HG03103 (cell line): ENCODE measurements at regions not wholly inside any gene's neighbourhood (a gene's known extent, or its start where the extent isn't known, plus 50 kb on each side); places are given as distances from the start of the nearest gene placed in this dataset.
"Not testable (repeated sequence)": the region's sequence is repeated elsewhere in the genome, so short reads cannot be mapped to it uniquely, and the experiment has no call there.

Source experiments
- ATAC-seq: cut with Tn5 transposase; IDR thresholded peaks from one replicate; pipeline ENCODE4 v1.9.1; 2021; ENCODE audit warnings: low read depth; ENCODE audit not compliant: unreplicated experiment

DNA sequence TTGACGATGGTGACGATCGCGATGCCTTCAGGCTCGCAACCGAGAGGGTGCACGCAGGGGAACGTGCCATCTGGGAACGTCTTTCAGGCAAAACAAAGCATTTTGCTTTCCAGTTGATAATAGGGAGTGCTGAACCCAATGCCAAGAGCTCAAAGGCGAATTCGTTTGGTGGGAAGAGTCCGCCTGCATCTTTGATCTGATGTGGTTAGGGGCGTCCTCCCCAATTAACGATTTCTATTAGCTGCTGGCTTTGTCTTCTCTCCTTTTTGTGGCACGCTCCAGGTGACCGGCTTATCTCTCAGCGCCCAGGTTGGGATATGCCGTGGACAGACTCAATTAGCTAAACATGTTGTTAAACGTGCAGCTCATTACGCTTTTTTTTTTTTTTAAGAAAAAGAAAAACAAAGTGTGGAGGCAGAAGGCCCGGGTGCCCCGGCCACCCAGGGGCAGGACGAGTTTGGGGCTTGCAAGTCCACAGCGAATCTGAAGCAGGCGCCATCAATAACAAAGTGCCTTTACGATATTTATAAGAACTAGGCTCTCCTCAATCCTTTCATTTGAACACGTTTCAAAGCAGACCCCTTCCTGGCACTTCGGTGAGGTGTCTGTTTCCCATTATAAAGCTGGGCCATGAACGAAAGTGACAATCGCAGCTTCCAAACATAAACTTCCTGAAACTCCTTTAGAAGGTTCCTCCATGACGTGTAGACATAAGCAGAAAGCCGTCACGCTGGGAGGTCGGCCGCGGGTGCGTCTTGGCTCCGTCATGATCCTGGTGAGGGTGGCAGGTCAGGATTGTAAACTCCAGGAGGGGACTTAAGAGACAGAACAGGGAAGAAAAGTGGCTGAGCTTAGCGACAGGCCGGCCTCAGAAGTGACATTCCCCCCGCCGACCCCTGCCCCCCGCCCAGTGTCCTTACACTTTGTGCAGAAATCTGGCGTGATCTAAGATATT is 155.3 kb downstream of the LAT start:
- not testable (repeated sequence) for ATAC-seq

DNA sequence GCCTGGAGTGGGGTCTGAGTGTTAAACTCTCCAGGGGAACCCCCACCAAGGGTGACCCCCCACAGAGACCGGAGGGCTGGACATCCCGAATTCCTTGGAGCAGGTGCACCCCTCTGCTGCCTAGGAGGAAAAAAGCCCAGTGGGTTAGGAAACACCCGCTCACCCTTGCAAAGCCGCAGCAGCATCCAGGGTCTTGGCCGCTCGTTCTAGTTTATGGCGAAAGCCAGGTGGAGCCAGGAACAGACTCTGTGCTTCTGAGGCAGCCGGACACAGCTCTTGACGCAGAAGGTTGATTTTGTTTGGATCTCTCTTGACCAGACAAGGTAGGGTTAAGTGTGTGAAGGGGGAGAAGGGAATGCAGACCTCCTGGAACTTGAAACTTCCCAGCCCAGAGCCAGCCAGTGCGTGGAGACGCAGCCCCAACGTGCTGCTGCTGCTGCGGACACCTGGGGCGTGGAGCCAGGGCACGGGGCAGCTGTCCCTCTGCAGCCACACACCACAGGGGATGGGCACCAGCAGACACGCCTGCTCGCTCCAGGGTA is 154.5 kb downstream of the LAT start:
- no peak for ATAC-seq

DNA sequence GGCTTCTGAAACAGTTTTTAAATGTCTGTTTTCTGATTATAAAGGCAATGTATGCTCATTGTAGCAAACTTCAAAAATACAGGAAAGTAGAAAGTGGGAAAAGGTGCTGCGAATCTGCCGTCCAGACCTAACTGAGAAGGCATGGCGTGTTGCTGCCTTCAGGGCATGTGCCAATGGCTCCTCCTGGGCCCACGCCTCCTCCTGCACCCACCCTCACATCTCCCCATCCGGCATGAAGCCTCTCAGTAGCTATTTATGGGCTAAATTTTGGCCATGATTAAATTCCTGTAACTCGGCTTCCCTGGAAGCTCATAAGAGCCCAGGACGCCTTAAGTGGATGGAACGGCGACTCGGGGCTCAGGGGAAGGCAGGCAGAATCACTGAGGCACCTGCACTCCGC is 153.8 kb downstream of the LAT start:
- ATAC-seq = not testable (repeated sequence)

GRCh38 chr16:29137894-29138662 is 153.2 kb downstream of the LAT start:
- not testable (repeated sequence) for ATAC-seq

DNA sequence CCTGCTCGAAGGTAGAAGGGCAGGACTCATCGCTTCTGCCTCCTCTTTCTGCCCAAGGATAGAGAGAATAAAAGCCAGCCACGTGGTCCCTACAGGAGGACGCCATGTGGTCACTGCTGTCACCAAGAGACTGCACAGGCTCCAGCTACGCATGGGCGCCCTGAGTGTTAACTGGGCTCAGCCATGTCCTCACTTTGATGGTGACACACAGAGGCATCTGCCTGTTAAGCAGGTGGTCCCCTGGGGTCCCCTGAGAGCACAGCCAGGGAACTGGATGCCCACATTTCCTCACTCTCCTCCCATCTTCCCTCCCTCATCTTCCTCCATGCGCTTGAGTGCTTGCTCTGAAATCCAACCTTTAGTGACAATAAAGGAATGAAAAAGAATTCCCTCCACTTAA is 152.6 kb downstream of the LAT start:
- ATAC-seq = not testable (repeated sequence)

DNA sequence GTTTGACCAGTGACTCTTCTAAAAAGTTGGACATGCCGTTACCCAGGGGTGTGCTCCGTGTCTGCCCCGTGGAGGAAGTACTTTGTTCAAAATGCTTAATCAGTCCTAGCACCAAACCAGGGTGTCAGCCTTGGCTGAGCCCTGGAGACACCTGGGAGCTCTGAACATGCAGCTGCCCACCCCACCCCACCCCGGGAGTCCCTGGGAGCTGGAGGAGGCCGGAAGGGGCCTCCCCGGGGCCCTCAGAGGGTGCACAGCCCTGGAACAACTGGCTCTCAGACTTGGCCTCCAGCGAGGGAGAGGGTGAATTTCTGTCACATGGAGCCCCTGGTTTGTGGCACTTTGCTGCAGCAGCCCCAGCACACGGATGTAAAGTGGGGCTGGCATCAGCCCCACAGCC is 152.1 kb downstream of the LAT start:
- ATAC-seq = not testable (repeated sequence)

GRCh38 chr16:29136046-29136696 is 151.3 kb downstream of the LAT start:
- not testable (repeated sequence) for ATAC-seq

GRCh38 chr16:29135098-29135497 is 150.2 kb downstream of the LAT start:
- not testable (repeated sequence) for ATAC-seq

DNA sequence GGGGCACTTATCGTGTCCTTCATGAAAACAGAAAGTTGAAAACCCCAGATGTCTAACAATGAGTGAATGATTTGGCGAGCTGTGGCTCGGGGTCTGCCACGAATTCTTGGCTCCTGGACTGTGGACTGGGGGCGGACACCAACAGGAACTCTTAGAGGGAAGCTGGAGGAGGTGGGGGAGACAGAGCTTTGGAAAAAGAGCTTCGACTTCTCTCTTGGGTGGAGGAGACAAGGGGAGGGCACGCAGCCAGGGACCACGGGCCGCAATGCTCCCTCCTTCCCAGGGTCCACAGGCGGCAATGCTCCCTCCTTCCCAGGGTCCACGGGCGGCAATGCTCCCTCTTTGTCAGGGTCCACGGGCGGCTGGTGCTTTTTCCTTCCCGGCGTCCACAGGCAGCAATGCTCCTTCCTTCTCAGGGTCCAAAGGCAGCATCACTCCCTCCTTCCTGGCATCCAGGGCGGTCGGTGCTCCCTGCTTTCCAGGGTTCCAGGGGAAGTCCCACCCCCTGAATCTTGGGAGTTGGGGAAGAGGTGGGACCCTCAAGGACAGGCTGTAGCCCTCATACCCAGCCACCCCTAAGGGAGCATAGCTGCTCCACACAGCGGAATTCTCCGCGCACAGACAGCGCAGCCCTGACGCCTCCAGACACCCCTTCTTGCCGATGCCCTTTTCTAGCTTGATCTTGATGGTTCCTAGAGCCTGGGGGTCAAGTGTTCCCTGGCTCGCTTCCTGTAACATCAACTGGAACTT is 149.0 kb downstream of the LAT start:
- ATAC-seq = not testable (repeated sequence)

GRCh38 chr16:29132869-29133268 is 148.0 kb downstream of the LAT start:
- not testable (repeated sequence) for ATAC-seq

- not testable (repeated sequence) for ATAC-seq
Measured at GRCh38 chr16:29132444-29132843, 147.6 kb downstream of the LAT start.

DNA sequence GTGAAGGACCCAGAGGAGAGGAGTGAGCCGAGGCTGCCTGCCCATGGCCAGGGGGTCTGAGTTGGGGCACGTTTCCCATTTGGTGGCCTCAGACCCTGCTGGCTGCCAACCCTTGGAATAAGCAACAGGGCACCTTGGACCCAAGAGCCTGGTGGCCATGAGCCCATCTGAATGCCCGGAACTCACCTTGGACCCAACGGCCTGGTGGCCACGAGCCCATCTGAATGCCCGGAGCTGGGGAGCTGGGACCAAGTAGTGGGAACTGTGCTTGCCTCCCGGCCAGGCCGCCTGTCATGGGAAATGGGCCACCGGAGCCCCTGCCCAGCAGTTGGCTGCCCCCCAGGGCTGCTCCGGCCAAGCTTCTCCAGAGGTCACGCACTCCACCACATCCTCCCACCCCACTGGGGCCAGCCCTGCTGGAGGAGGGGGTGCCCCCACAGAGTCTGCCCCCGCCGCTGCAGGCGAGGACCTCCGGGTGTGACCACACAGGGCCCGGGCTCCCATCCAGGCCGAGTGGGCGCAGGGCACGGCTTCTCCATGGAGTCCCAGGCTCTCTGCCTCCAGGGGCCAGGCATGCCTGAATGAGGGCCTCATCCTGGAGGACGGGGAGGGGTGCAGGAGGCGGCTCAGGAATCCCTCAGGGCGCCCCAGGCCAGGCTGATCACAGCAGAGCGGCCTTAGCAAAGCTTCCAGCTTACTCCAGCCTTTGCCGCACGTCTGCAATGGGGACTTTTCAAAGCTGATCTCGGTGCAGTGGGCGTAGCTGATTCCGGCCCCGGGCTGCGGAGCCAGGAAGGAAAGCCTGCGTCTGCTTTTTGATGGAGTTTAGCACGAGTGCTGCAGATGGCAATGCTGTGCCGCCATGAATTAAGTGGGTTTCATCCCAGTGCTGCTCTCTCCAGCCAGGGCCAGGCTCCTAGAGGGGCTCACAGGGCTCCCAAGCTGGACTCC is 146.3 kb downstream of the LAT start:
- ATAC-seq = not testable (repeated sequence)

- not testable (repeated sequence) for ATAC-seq
Measured at GRCh38 chr16:29130131-29130711, 145.4 kb downstream of the LAT start.

DNA sequence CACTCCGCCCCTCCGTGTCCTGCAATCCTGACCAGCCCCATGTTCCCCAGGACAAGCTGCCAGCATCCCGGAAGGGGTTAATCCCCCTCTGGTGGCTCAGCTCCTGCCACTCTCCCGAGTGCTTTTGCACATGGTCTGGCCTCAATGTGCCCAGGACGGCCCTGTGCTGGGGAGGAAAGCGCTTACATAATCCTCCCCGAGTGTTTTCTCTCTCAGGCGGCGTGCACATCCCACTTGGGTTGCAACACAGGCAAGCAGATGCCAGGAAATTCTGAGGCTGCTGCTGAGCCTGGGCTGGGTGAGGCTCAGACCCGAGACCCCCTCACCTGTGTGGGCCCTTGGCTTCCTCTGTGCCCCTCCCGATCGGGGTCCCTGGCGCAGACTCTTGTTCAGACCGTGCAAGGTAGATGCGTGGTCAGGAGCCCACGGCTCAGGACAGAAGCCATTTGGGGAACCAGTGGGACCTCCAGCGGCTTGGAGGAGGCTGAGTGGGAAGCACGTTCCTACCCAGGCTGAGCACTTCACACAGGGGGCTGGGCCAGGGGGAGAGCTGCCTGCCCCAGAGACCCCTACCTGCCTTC is 144.7 kb downstream of the LAT start:
- ATAC-seq = not testable (repeated sequence)

DNA sequence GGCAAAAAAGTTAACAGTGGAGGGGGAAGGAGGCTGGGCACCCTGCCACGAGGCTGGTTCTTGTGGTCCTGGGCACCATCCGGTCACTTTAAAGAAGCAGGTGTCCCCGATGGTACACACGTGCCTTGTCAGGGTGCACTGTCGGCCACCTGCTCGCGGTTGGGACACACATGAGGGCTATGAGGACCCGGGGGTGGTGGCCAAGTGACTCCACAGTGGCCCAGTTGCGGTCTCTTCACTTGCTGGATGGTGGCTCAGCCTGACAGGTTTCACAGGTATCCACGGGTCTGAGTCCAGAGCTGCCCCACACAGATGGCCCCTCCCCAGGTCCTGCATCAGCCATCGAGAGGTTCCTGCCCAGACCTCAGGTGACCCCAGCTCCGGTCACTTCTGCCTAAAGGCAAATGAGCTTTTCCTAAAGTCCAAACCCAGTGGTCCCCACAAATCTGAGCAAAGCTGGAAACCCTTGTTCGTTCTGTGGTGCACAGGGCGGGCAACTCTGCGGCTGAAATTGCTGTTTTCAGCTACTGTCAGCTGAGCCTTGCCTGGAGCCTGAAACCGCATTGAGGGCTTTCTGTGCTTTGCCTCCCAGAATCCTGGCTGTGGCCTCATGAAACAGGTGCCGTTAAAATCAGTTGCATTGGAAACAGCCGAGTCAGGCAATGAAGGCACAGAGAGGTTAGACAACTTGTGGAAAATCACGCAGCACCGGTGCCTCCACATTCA is 144.0 kb downstream of the LAT start:
- ATAC-seq = not testable (repeated sequence)

DNA sequence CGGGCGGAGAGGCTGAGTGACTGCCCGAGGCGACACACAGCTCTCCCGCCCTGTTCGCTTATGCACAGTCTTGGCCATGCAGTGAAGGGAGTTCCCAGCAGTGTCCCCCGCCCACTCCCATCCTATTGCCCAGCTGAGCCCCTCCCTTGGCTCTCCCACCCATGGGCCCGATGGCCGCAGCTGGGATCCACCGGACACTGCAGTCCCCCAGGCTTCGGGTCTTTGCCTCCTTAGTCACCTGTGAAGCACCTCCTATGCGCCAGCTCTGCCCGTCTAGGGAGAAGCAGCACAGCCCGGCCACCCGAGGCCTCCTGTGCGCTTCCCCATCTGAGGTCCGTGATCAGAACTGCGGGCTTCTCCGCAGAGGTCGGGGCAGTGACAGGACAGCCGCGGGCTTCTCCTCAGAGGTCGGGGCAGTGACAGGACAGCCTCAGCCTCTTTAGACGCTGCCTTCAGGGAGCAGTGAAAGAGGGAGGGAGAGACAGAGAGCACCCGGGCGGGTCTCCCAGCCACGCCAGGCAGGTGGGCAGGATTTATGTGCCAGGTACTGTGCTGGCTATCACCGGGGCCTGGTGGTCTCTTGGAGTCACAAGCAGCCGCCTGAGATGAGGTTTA is 143.1 kb downstream of the LAT start:
- not testable (repeated sequence) for ATAC-seq

DNA sequence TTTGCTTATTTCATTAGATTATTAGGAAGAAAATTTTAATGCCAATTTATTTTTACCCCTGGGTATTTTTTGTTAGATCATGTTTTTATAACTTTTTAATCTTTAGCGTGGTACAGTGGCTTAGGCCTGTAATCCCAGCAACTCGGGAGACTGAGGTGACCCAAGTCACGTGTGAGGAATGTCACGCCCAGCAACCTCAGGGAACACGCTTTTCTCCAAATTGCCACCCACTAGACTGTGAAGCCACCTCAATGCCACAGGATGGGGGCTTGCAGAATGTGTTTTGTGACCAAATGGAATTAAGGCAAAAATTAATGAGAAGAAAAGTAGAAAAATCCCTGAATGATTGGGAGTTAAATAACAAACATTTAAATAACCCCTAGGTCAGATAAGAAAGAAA is 141.8 kb downstream of the LAT start:
- no peak for ATAC-seq
